GM12892 (cell line): ENCODE measurements at regions not wholly inside any gene's neighbourhood (a gene's known extent, or its start where the extent isn't known, plus 50 kb on each side); places are given as distances from the start of the nearest gene placed in this dataset.

Experiments used
- POLR2A ChIP-seq: IDR thresholded peaks from 2 replicates; pipeline ENCODE4 v1.6.1; 2011; ENCODE audit warnings: low read depth, low read length, control low read depth
- POLR2AphosphoS5 ChIP-seq: IDR thresholded peaks from 2 replicates; pipeline ENCODE4 v1.6.1; 2011; ENCODE audit warnings: low read depth, low read length, control low read depth
- TAF1 ChIP-seq: IDR thresholded peaks from 2 replicates; pipeline ENCODE4 v1.6.1; 2011; ENCODE audit warnings: low read depth, mild to moderate bottlenecking, control low read depth, low read length, borderline replicate concordance

GRCh38 chr11:70646272-70647049, 248.1 kb downstream of the CTTN start:
- no peak for TF ChIP-seq POLR2AphosphoS5
- TF ChIP-seq POLR2A = no peak
- TF ChIP-seq TAF1 = no peak
